ENCODE measurements at regions not wholly inside any gene's neighbourhood (a gene's known extent, or its start where the extent isn't known, plus 50 kb on each side); places are given as distances from the start of the nearest gene placed in this dataset.

GRCh38 chr2:228466851-228467250 is 285.4 kb upstream of the SPHKAP start (continued):
- TF ChIP-seq SCMH1 (CRISPR knock-in tag; IDR thresholded peaks at IDR 0.05; ENCODE audit: borderline replicate concordance), result no peak
- no peak for TF ChIP-seq TRIM24 (CRISPR knock-in tag; IDR thresholded peaks at IDR 0.05)
- TF ChIP-seq SALL1 (CRISPR knock-in tag; IDR thresholded peaks at IDR 0.05), result no peak
- no peak for TF ChIP-seq IKZF1 (IDR thresholded peaks at IDR 0.05)
- no peak for TF ChIP-seq ZNF256 (CRISPR knock-in tag; conservative IDR thresholded peaks at IDR 0.05)
- no peak for TF ChIP-seq ZNF446 (CRISPR knock-in tag; IDR thresholded peaks at IDR 0.05)
- no peak for TF ChIP-seq ZNF574 (CRISPR knock-in tag; IDR thresholded peaks at IDR 0.05)
- no peak for TF ChIP-seq FOSL1 (CRISPR knock-in tag; IDR thresholded peaks at IDR 0.05; ENCODE audit: borderline replicate concordance)

DNA sequence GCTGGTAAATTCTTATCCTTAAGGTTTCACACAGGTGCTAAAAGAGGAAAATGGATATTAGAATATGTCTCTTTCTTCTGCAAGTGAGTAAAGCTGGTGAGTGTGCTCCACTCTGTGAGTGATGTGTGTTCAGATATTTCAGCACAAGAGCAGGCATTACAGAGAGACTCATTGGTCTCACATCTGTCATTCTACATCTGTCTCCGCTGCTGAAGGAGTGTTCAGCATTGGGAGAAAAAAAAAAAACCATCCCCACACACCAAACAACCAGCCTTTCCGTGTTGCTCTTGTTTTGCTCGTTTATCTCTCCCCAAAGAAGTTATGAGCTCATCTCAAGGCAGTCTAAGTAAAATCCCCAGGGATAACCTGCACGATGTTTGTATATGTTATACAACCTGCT is 283.9 kb upstream of the SPHKAP start:
- in situ Hi-C loops (cut with HindIII; ENCODE audit: extremely low pct_ligation_motif_present, low pct_unique_long_range_greater_than_20kb), result no loop called here
- POLR2A ChIA-PET, result no interaction called here
- FAIRE-seq, result no peak
- TF ChIP-seq ONECUT2 (CRISPR knock-in tag; IDR thresholded peaks at IDR 0.05), result no peak
- no peak for TF ChIP-seq CHCHD3 (CRISPR knock-in tag; IDR thresholded peaks at IDR 0.05)
- TF ChIP-seq ZNF180 (CRISPR knock-in tag; IDR thresholded peaks at IDR 0.05; ENCODE audit: borderline replicate concordance, low read depth), result no peak
- no peak for TF ChIP-seq ZFP36L1 (CRISPR knock-in tag; IDR thresholded peaks at IDR 0.05)
- TF ChIP-seq ZNF816 (CRISPR knock-in tag; IDR thresholded peaks at IDR 0.05; ENCODE audit: borderline replicate concordance), result no peak
- no peak for TF ChIP-seq MXD4 (CRISPR knock-in tag; IDR thresholded peaks at IDR 0.05)
- no peak for TF ChIP-seq ZFP62 (CRISPR knock-in tag; IDR thresholded peaks at IDR 0.05)
- TF ChIP-seq ZNF331 (CRISPR knock-in tag; IDR thresholded peaks at IDR 0.05), result no peak
- TF ChIP-seq ATF3 (CRISPR knock-in tag; IDR thresholded peaks at IDR 0.05), result no peak
- no peak for TF ChIP-seq ZNF362 (CRISPR knock-in tag; IDR thresholded peaks at IDR 0.05; ENCODE audit: borderline replicate concordance)
- TF ChIP-seq, protein P1, sequence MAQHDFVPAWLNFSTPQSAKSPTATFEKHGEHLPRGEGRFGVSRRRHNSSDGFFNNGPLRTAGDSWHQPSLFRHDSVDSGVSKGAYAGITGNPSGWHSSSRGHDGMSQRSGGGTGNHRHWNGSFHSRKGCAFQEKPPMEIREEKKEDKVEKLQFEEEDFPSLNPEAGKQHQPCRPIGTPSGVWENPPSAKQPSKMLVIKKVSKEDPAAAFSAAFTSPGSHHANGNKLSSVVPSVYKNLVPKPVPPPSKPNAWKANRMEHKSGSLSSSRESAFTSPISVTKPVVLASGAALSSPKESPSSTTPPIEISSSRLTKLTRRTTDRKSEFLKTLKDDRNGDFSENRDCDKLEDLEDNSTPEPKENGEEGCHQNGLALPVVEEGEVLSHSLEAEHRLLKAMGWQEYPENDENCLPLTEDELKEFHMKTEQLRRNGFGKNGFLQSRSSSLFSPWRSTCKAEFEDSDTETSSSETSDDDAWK (CRISPR knock-in tag; IDR thresholded peaks at IDR 0.05), result no peak
- TF ChIP-seq CERS6 (CRISPR knock-in tag; IDR thresholded peaks at IDR 0.05), result no peak

More for the DNA sequence above, 283.9 kb upstream of the SPHKAP start:
- intact Hi-C loops (cut with micrococcal nuclease; ENCODE audit: unreplicated experiment), result no loop called here
- ATAC-seq, result no peak
- Histone ChIP-seq H3K27me3 (ENCODE audit: control insufficient read depth in 1 of 2, insufficient read depth in 2 of 2, low read length in 2 of 2) (no peaks in the 10 kb centered on the region), H3K4me3 (replicated peaks in 1 of 3; ENCODE audit: insufficient read depth in 1 of 3, low read depth in 2 of 3, low read length in 3 of 3) (no peak overlapping the region), H3K4me2 (ENCODE audit: low read depth, low read length) (no peak overlapping the region), H3K27ac (ENCODE audit: extremely low read length, insufficient read depth, low read length) (no peak overlapping the region), H3K36me3 (replicated peaks in 1 of 2; ENCODE audit: control insufficient read depth in 1 of 2, insufficient read depth in 2 of 2, low read length in 2 of 2) (no peaks in the 10 kb centered on the region), H3K9me3 (ENCODE audit: low read length) (peaks cover 93% of the 10 kb centered on the region), H3K79me2 (ENCODE audit: insufficient read depth, low read length) (no peaks in the 10 kb centered on the region), H2AFZ (ENCODE audit: low read length) (no peak overlapping the region), H3K9ac (ENCODE audit: insufficient read depth, low read depth, low read length) (no peak overlapping the region), H3K4me1 (ENCODE audit: insufficient read depth, low read length) (no peaks in the 10 kb centered on the region), H4K20me1 (ENCODE audit: insufficient read depth, low read length) (no peaks in the 10 kb centered on the region)
- BruUV-seq (replicated peaks), result no TSS peak
- 1% methylated on average over 4 of the region's 4 CpGs for WGBS (ENCODE audit: low lambda C conversion rate)
- no peak for DNase-seq (ENCODE audit: low spot score)
- CTCF ChIA-PET (ENCODE audit: low intra/inter-chr PET ratio, low total read pairs), result no interaction called here

Data from HepG2 (cell line).